AG04450 (cell line): ENCODE measurements at regions not wholly inside any gene's neighbourhood (a gene's known extent, or its start where the extent isn't known, plus 50 kb on each side); places are given as distances from the start of the nearest gene placed in this dataset.
A peak's percentile ranks its signal among the peaks of the same experiment; 100 is the strongest.

Experiments used
- CTCF ChIA-PET: fragments of 300-600, 350-600 bp; formaldehyde crosslinking; extraction: SDS; loops from one replicate; lab custom pipeline; 2022; ENCODE audit warnings: antibody characterized with exemption, inconsistent platforms; lab: Charles Lee
- POLR2A ChIA-PET: fragments of 350-600 bp; formaldehyde crosslinking; extraction: SDS; loops from one replicate; lab custom pipeline; 2021; ENCODE audit warnings: antibody characterized with exemption, inconsistent platforms; lab: Yijun Ruan, JAX
- DNase-seq: peaks from one replicate; pipeline ENCODE4 v3.0.0-alpha.2; 2011; ENCODE audit warnings: low read depth, low spot score
- H3K27ac ChIP-seq: one replicate; pipeline ENCODE4 v1.5.1; 2012; ENCODE audit warnings: low read depth, low read length, control low read depth
- H3K27me3 ChIP-seq: one replicate; pipeline ENCODE4 v1.6.0; 2012; ENCODE audit warnings: low read length; ENCODE audit not compliant: control insufficient read depth, insufficient read depth
- H3K4me3 ChIP-seq: 2 replicates; pipeline ENCODE4 v1.5.1; 2011; ENCODE audit warnings: mild to moderate bottlenecking, low read depth, low read length, control low read depth
- H3K9me3 ChIP-seq: 2 replicates; pipeline ENCODE4 v1.5.1; 2012; ENCODE audit warnings: low read length; ENCODE audit not compliant: control insufficient read depth, insufficient read depth
- TF ChIP-seq, protein P1 (sequence below): IDR thresholded peaks from 2 replicates; pipeline ENCODE4 v1.5.1; 2011; ENCODE audit warnings: low read depth, low read length, control low read depth, inconsistent platforms

DNA sequence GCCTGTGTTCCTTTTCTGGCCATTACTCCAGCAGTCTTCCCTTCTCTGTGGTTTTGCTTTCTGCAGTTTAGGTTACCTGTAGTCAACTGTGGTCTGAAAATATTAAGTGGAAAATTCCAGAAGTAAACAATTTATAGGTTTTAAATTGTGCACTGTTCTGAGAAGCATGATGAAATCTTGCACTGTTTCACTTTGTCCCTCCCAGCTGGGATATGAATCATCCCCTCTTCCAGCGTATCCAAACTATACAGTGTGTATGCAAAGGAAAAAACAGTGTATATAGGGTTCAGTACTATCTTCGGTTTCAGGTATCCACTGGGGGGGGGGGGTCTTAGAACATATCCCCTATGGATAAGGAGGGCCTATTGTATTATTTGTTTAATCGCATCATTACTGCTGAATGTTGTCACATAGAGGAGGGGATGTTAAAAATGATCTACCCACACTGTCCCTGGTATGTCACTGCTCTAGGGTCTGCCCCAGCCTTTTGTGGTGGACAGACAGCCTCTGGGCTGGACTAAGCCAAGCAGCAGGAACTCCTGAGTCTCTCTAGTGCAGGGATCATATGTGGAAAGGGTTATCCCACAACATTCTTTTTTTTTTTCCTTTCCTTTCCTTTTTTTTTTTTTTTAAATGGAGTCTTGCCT is 109.1 kb upstream of the MAX start:
- Histone ChIP-seq H3K27me3 (no peaks in the 10 kb centered on the region), H3K27ac (peak overlapping the region; percentile 75), H3K4me3 (no peak overlapping the region; the same call in 1 of the 2 replicates), H3K9me3 (no peaks in the 10 kb centered on the region)
- TF ChIP-seq, protein P1, sequence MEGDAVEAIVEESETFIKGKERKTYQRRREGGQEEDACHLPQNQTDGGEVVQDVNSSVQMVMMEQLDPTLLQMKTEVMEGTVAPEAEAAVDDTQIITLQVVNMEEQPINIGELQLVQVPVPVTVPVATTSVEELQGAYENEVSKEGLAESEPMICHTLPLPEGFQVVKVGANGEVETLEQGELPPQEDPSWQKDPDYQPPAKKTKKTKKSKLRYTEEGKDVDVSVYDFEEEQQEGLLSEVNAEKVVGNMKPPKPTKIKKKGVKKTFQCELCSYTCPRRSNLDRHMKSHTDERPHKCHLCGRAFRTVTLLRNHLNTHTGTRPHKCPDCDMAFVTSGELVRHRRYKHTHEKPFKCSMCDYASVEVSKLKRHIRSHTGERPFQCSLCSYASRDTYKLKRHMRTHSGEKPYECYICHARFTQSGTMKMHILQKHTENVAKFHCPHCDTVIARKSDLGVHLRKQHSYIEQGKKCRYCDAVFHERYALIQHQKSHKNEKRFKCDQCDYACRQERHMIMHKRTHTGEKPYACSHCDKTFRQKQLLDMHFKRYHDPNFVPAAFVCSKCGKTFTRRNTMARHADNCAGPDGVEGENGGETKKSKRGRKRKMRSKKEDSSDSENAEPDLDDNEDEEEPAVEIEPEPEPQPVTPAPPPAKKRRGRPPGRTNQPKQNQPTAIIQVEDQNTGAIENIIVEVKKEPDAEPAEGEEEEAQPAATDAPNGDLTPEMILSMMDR, result no peak
- ChIA-PET CTCF (interaction anchor here (0.6 to 1.2 kb wide), 3 partner anchors 18 to 780 kb away, joined by 3 to 6 read pairs (median 3); no protein-coding TSS in a partner anchor), POLR2A (interaction anchor here (0.6 to 0.7 kb wide), 3 partner anchors 27 to 613 kb away, joined by 3 to 8 read pairs (median 3); no protein-coding TSS in a partner anchor)
- DNase-seq, result peak; percentile 57

DNA sequence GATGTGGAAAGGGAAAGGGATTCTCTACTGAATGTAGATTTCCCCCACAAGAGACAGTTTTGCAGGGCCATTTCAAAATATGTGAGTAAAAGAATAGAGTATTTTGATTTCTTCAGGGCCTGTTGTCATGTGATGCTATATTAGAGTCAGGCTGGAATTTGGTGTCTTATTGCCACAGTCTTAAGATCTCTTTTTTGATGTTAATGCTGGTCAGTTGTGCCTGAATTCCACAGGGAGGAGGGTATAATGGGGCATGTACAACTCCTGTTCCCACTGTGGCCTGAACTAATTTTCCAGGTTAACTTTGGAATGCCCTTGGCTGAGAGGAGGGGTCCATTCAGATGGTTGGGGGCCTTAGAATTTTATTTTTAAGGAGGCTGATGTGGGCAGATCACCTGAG is 111.0 kb upstream of the MAX start:
- TF ChIP-seq, protein P1, result no peak
- H3K4me3 ChIP-seq, result no peak overlapping the region
- no peak overlapping the region for H3K27ac ChIP-seq
- H3K27me3 ChIP-seq, result no peaks in the 10 kb centered on the region
- POLR2A ChIA-PET, result no interaction called here
- no peaks in the 10 kb centered on the region for H3K9me3 ChIP-seq
- CTCF ChIA-PET, result no interaction called here
- DNase-seq, result no peak

DNA sequence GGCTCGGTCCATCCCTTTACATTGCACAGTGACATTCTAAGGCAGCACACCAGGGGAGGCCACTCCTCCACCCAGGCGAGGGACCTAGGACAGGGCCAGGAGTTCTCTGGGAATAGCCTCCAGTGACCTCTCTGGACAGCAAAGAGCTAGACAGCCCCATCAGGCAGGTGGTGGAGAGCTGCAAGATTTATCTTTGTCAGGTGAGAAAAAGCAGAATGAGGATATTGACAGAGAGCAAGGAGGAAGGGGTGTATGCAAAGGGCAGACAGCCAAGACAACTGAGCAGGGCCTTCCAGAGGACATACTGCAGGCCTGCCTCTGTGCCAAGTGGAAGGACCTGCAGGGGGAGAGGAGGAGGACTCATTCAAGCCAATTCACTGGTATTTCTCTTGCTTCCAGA is 112.4 kb upstream of the MAX start:
- TF ChIP-seq, protein P1, result no peak
- ChIA-PET CTCF (no interaction called here), POLR2A (no interaction called here)
- no peak overlapping the region for H3K4me3 ChIP-seq
- DNase-seq, result no peak
- H3K27me3 ChIP-seq, result no peaks in the 10 kb centered on the region
- no peak overlapping the region for H3K27ac ChIP-seq
- H3K9me3 ChIP-seq, result no peaks in the 10 kb centered on the region

DNA sequence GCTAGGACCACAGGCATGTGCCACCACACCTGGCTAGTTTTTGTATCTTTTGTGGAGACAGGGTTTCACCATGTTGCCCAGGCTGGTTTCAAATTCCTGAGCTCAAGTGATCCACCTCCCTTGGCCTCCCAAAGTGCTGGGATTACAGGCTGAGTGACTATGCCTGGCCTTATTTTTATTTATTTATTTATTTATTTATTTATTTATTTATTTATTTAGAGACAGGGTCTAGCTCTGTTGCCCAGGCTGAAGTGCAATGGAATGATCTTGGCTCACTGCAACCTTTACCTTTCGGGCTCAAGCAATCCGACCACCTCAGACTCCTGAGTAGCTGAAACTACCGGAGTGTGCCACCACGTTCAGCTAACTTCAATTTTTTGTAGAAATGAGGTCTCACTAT is 117.0 kb upstream of the MAX start:
- CTCF ChIA-PET, result interaction anchor here (0.6 to 2.3 kb wide), 3 partner anchors 128 to 196 kb away, joined by 4 to 13 read pairs (median 6); partner anchors contain the start of gene FUT8
- no peak overlapping the region for H3K4me3 ChIP-seq

DNA sequence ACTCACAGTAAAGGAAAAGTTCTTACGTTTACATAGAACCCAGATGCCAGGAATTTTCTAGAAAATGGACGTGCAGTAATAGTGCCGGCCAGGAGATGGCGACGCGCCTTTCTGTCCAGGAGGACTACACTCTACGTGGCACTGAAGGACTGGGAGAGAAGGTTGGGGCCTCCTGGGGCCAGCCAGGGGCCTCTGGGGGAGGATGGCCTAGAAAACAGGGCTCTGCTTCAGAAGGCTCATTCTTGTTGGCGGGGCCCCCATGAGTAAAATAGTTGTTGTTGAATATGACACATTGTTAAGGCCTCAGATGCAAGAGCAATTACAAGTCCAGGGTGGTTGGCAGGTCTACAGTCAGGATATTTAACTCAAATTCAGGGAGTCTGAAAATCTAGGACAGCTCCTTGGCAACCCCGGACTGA is 120.1 kb upstream of the MAX start:
- no peak for DNase-seq

More for the DNA sequence above, 117.0 kb upstream of the MAX start:
- TF ChIP-seq, protein P1, result no peak
- POLR2A ChIA-PET, result no interaction called here
- Histone ChIP-seq H3K27ac (no peak overlapping the region), H3K9me3 (no peaks in the 10 kb centered on the region), H3K27me3 (no peaks in the 10 kb centered on the region)
- no peak for DNase-seq

More for the DNA sequence above, 120.1 kb upstream of the MAX start:
- no peaks in the 10 kb centered on the region for H3K9me3 ChIP-seq
- H3K27me3 ChIP-seq, result no peaks in the 10 kb centered on the region
- ChIA-PET POLR2A (no interaction called here), CTCF (interaction anchor here (1.0 to 1.5 kb wide), 3 partner anchors 188 to 193 kb away, joined by 3 to 26 read pairs (median 11); partner anchors contain the start of gene FUT8)
- TF ChIP-seq, protein P1, result peak; percentile 86
- H3K4me3 ChIP-seq, result no peak overlapping the region
- H3K27ac ChIP-seq, result no peak overlapping the region
